ENCODE measurements at regions not wholly inside any gene's neighbourhood (a gene's known extent, or its start where the extent isn't known, plus 50 kb on each side); places are given as distances from the start of the nearest gene placed in this dataset.

GRCh38 chr13:89943139-89943538, 1404.3 kb upstream of the MIR17HG start:
- no peak for DNase-seq

DNA sequence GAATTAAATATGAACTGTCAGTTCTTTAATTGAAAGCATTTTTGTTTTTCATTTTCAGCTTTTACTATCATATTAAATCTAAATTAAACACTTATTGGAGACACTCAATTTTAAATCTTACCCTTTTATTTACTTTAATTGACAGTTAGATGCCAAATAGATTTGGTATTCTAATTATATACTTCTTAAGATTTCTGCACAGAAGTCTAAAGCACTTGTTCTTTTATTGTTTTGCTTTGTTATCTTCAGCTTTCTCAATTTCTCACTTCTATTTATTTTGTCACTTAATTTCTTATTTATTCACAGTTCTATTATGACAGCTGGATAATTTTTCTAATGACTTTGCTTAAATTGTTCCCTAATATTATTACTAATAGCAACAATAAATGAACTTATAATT, 1397.3 kb upstream of the MIR17HG start:
- no peak for DNase-seq

GRCh38 chr13:89951341-89951740, 1396.1 kb upstream of the MIR17HG start:
- no peak for DNase-seq

DNA sequence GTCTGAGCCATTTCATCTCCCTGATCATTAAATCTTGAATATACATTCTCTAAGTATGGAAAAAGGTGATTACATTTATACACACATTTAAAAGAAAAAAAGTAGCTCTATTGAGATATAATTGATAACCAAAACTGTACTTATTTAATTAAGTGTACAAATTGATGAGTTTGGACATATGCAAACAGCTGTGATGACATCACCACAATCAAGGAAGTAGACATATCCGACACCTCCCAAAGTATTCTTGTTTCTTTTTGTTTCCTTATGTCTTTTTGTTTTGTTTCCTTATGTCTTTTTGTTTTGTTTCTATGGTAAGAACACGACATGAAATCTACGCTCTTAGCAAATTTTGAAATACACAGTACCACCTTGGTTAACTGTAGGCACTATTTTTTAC, 1393.9 kb upstream of the MIR17HG start:
- DNase-seq: no peak

DNA sequence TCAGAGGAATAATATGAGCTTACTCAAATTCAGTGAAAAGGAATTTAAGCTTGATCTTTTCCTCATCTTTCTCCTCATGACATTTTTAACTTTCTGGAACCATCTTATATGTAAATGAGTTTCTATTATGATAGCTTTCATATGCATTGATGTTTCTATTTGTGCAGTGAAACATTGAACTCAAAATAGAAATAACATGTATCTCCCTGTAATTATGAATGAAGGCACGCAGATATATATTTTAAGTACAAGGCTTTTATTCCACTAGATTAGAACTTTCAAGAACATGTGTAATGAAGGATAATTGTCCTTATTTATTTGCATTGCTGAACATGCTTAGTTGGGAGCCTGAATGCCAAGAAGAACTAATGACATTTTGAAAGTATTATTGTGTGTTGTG, 1391.7 kb upstream of the MIR17HG start:
- DNase-seq: no peak

DNA sequence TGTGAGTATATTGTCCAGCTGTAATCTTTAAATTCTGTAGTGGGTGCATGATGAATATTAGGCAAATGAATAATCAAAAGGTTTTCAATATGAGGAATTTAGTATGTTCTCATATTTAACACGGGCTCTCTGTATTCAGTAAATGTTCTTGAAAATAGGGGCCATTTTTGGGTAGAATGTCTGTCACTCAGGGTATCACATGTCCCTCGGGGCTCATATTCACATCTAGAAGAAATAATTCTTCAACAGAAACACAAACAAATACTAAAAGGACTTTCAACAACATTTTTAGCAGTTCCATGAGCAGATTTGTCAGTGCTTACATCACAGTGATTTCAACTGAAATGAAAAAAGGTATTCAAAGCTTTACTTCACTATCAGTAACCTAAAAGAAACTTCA, 1388.4 kb upstream of the MIR17HG start:
- DNase-seq: no peak

DNA sequence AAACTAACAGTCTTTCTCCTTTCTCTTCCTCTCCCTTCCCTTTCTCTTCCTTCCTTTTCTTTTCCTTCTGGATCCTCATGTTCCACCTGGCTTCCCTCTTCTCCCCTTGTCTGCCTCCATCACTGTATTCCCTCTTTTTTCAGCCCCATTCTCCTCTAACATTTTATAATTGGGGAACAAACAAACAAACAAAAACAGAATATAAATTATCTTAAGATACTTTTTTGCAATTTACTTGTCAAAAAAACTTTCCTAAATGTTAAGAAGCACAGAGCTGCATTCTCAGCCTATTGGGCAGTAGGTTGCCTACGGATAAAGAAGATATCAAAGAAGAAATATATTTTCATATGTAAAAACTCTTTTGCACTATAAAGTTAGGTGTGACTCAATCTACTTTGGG, 1382.2 kb upstream of the MIR17HG start:
- DNase-seq: no peak

DNA sequence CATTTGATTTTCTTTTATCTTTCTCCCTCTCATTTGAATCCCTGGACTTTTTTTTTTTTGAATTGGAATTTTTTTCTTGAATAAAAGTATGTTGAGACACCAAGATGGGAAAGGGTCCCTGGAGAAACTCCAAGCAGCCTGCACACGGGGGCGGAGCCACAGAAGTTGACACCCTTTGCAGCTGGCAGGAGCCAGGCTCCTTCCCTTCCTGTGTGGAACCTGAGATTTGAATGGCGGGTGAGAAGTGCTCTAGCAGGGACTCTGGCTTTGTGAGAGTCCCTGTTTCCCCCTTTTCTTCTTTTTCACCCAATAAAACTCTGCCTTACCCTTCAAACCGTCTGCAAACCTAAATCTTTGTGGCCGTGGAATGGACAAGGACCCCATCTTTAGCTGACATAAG, 1381.0 kb upstream of the MIR17HG start:
- no peak for DNase-seq

- DNase-seq: no peak
Observed at GRCh38 chr13:89967701-89968100, 1379.8 kb upstream of the MIR17HG start.

DNA sequence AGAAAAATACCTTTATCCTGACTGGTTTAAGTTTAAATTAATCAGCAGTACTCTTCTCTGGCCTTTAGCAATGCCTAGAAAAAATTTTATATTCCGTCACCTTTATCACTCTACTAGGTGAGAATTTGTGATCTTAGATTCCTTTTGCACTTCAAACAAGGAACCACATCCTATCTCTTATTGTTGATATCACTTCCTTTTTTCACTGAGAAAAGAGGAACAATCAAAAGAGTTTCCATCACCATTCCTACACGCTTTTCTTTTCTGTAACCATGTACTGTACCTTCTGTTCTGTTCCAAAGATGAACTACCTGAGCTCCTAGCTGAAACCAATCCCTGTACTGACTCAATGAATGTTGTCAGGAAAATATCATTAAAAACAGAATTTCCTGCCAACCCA, 1379.0 kb upstream of the MIR17HG start:
- DNase-seq: no peak

DNA sequence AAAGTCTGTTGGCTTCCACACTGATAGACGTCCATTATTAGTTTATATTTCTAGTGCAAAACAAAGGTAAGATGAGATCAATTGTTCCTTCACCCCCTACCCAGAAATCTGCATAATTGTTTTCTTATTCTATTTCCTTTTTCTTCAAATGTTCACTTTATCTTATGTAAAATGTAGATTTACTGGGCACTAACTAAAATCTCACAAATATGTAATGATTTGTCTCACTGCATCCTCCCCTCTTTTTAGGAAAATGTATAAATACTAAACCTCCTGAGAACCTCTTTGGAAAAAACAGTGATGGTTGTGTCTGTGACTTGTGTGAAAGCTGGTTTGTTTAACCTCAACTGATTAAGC, 1377.2 kb upstream of the MIR17HG start:
- DNase-seq: no peak

- no peak for DNase-seq
Observed at GRCh38 chr13:89977203-89977602, 1370.3 kb upstream of the MIR17HG start.

GRCh38 chr13:89980896-89981295, 1366.6 kb upstream of the MIR17HG start:
- DNase-seq: no peak

- DNase-seq: no peak
Observed at GRCh38 chr13:89982407-89983095, 1364.9 kb upstream of the MIR17HG start.

DNA sequence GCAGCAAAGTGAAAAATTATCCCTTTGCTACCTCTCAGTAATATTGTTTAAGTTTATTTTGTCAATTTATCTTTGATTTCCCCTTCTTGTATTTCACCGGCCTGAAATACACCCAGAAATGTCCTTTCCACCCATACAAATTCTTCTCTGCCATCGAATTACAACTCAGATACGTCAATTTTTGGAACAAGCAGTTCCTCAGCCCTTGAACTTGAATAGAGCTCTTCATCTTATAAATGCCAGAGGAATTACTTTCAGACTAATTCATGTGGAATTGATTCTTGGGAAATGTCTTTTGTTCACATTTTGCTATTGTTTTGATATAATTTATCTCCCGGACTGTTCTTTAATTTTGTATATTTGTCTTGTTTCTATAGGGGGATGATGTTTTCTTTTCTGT, 1359.3 kb upstream of the MIR17HG start:
- DNase-seq: no peak

DNA sequence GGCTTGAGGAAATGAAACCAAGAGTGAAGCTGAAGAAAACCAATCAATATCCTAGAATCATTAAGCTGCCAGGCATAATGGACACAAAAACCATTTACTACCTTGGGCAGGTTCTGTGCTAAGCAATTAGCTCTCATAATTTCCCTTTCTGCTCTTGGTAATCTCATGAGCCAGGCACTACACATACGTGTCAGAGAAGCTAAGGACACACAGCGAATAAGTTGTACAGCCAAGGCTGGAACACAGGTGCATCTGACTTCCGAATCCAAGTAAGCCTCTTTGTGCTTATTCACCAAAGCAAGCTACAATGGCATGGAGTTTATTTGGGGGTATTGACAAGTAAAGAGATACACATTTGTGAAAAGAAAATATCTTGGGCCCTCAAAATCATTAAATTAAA, 1343.9 kb upstream of the MIR17HG start:
- DNase-seq: no peak

GRCh38 chr13:90008707-90009149, 1338.8 kb upstream of the MIR17HG start:
- no peak for DNase-seq

GRCh38 chr13:90014038-90014437, 1333.4 kb upstream of the MIR17HG start:
- no peak for DNase-seq

DNA sequence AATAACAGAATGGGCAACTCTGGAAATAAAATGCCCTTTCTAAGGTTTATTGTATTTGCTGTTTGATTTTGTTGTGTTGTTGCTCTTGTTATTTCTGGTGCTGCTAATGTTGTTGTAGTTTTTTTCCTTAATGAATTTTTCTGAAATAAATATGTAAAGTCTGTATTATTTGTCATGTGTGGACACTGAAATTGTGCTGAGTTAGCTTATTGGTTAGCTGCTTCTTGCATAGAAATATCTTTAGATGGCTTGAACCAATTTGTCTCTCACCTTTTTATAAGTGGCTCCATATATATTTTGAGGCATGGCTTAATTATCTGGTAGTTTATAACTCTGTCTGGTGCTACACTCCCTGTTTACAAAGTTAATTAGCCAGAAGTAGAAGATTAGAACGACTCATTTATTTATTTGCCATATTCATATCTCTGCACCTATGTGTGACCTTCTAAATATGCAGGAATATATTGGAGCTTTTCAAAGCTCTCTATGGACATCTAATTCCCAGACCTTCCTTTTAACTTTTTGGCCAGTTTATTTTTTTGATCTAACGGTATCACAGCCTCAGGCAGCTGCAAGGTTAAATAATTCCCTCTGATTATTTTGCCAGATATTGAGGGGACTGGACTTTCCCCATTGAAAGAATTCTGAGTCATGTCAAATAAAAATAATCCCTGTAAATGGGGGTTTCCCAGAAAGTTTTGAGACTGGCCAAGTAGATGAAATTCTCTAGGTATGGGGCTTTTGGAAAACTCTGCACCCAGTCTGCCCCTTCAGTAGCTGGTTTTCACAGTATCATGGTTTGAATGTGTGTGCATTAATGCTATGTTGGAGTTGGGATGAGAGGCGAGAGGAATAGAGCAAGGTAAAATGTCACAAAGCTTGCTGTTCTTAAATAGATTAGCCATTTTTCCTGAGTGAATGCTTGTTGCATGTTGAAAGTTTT, 1331.7 kb upstream of the MIR17HG start:
- DNase-seq: no peak

- no peak for DNase-seq
Observed at GRCh38 chr13:90016688-90017087, 1330.8 kb upstream of the MIR17HG start.

DNA sequence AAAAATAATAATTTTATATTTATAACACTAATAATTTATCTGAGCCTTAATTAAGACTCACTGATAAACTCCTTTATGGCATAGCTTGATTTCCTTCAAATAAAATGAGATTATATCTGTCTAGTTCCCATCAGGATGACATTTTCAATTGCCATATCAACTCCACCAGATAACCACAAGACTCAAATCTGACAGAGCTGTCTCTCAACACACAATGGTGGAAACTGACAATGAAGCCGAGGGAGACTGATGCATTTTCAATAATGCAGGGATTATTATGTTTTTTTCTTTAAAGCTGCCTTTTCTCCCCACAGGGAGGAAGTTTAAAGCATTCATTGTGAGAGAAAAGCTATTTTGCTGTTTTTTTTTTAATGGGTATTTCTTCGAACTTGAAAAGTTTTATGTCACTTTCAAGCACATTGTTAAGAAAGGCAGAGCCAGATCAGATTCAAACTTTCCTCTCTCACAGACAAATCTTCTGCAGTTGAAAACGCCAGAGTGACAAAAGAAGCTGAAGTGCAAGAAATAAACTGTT, 1326.9 kb upstream of the MIR17HG start:
- no peak for DNase-seq

- DNase-seq: no peak
Observed at GRCh38 chr13:90027409-90027808, 1320.1 kb upstream of the MIR17HG start.

DNA sequence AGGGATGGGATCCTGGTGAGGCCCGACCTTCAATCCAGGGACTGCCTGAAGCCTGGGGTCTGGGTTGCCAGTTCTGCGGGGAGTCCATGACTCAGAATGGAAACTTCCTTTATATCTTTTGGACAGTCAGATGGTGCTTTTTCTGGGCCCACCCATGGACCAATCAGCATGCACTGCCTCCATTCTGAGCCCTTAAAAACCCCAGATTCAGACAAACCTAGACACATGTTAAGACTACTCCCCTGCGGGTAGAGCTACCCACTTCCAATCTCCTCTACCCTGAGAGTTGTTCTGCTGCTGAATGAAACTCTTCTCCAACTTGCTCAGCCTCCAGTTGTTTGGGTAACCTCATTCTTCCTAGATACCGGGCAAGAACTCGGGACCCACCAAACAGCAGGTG, 1315.2 kb upstream of the MIR17HG start:
- DNase-seq: no peak

GRCh38 chr13:90032841-90033493, 1314.5 kb upstream of the MIR17HG start:
- no peak for DNase-seq
